HPDE6-E6E7 (cell line): ENCODE measurements at regions not wholly inside any gene's neighbourhood (a gene's known extent, or its start where the extent isn't known, plus 50 kb on each side); places are given as distances from the start of the nearest gene placed in this dataset.

Experiments used
- DNase-seq: peaks from one replicate; pipeline ENCODE4 v3.0.0; 2011; ENCODE audit warnings: missing footprints; ENCODE audit errors: extremely low spot score

- no peak for DNase-seq
Observed at GRCh38 chr20:20992686-20993360, 113.3 kb downstream of the LINC00237 start.

GRCh38 chr20:20992277-20992676 lies 113.9 kb downstream of the LINC00237 start:
- DNase-seq = no peak

GRCh38 chr20:20989081-20989480 lies 117.1 kb downstream of the LINC00237 start:
- no peak for DNase-seq

GRCh38 chr20:20979934-20980333 lies 126.2 kb downstream of the LINC00237 start:
- no peak for DNase-seq

GRCh38 chr20:20977786-20978185 lies 128.4 kb downstream of the LINC00237 start:
- DNase-seq = no peak

- no peak for DNase-seq
Observed at GRCh38 chr20:20972490-20972889, 133.7 kb downstream of the LINC00237 start.

GRCh38 chr20:20971810-20972209 lies 134.3 kb downstream of the LINC00237 start:
- DNase-seq = no peak

- DNase-seq = no peak
Observed at GRCh38 chr20:20970841-20971240, 135.3 kb downstream of the LINC00237 start.

- DNase-seq = no peak
Observed at GRCh38 chr20:20969701-20970280, 136.4 kb downstream of the LINC00237 start.

- DNase-seq = no peak
Observed at GRCh38 chr20:20967564-20968184, 138.5 kb downstream of the LINC00237 start.

GRCh38 chr20:20966171-20966570 lies 140.0 kb downstream of the LINC00237 start:
- no peak for DNase-seq

GRCh38 chr20:20959031-20959755 lies 147.0 kb downstream of the LINC00237 start:
- no peak for DNase-seq

GRCh38 chr20:20956513-20956931 lies 149.6 kb downstream of the LINC00237 start:
- DNase-seq = no peak

GRCh38 chr20:20955892-20956291 lies 150.3 kb downstream of the LINC00237 start:
- DNase-seq = no peak

- no peak for DNase-seq
Observed at GRCh38 chr20:20953738-20954618, 152.2 kb downstream of the LINC00237 start.

- no peak for DNase-seq
Observed at GRCh38 chr20:20950620-20951019, 155.5 kb downstream of the LINC00237 start.

GRCh38 chr20:20946122-20946759 lies 159.9 kb downstream of the LINC00237 start:
- no peak for DNase-seq

- no peak for DNase-seq
Observed at GRCh38 chr20:20941468-20941889, 164.7 kb downstream of the LINC00237 start.

- no peak for DNase-seq
Observed at GRCh38 chr20:20939006-20939405, 167.2 kb downstream of the LINC00237 start.

- no peak for DNase-seq
Observed at GRCh38 chr20:20938599-20938998, 167.6 kb downstream of the LINC00237 start.

- DNase-seq = no peak
Observed at GRCh38 chr20:20938131-20938530, 168.0 kb downstream of the LINC00237 start.
